H1 (cell line): ENCODE measurements at regions not wholly inside any gene's neighbourhood (a gene's known extent, or its start where the extent isn't known, plus 50 kb on each side); places are given as distances from the start of the nearest gene placed in this dataset.

Source experiments
- CTCF ChIA-PET: fragments of 300-600 bp; sonication (Branson Sonifier 250); formaldehyde crosslinking; loops from one replicate; lab custom pipeline; 2021; ENCODE audit not compliant: partially characterized antibody; lab: Charles Lee
- POLR2A ChIA-PET: fragments of 300-600 bp; sonication (Branson Sonifier 250); formaldehyde crosslinking; loops from one replicate; lab custom pipeline; 2021; ENCODE audit warnings: inconsistent platforms; ENCODE audit not compliant: partially characterized antibody; lab: Charles Lee
- DNase-seq, 2 experiments: peaks; one replicate each; pipeline versions ENCODE4 v3.0.0 to v3.0.0-alpha.2; 2010 to 2022; ENCODE audit warnings: low spot score in 2 of 2, low read depth in 1 of 2, mixed read lengths in 1 of 2
- FAIRE-seq: peaks from 2 replicates; lab custom pipeline; 2011; peaks lifted over from hg19 to GRCh38; lab: Jason Lieb, UNC
- H2AFZ ChIP-seq: 2 replicates; pipeline ENCODE4 v1.8.1; 2012; ENCODE audit warnings: low read length, inconsistent platforms
- H2AK5ac ChIP-seq: 2 replicates; pipeline ENCODE4 v1.6.1; 2013; ENCODE audit warnings: low read depth, low read length
- H2BK120ac ChIP-seq: replicated peaks from 2 replicates; pipeline ENCODE3; 2013; ENCODE audit warnings: low read depth, low read length, inconsistent platforms
- H2BK12ac ChIP-seq: 2 replicates; pipeline ENCODE4 v1.6.1; 2013; ENCODE audit warnings: low read depth, low read length
- H2BK15ac ChIP-seq: 2 replicates; pipeline ENCODE4 v1.6.1; 2013; ENCODE audit warnings: low read length
- H2BK20ac ChIP-seq: 2 replicates; pipeline ENCODE4 v1.6.1; 2013; ENCODE audit warnings: low read length
- H2BK5ac ChIP-seq: 2 replicates; pipeline ENCODE4 v1.6.1; 2013; ENCODE audit warnings: low read depth, low read length
- H3K14ac ChIP-seq: 2 replicates; pipeline ENCODE4 v1.6.1; 2013; ENCODE audit warnings: inconsistent platforms; ENCODE audit not compliant: insufficient read length
- H3K18ac ChIP-seq: 2 replicates; pipeline ENCODE4 v1.6.1; 2013; ENCODE audit warnings: low read length; ENCODE audit errors: extremely low read depth
- H3K23ac ChIP-seq: 2 replicates; pipeline ENCODE4 v1.6.1; 2013; ENCODE audit warnings: inconsistent platforms; ENCODE audit not compliant: insufficient read length
- H3K23me2 ChIP-seq: 2 replicates; pipeline ENCODE4 v1.6.1; 2013; ENCODE audit warnings: low read depth, low read length
- H3K27ac ChIP-seq: 2 replicates; pipeline ENCODE4 v1.6.1; 2011; ENCODE audit warnings: low read depth, low read length, inconsistent platforms
- H3K27me3 ChIP-seq, 4 experiments: replicated peaks in 1 of 4; 1 replicate in 1 of 4; 2 replicates in 3 of 4; pipeline versions ENCODE4 v1.6.1 to v1.8.1; 2011 to 2013; ENCODE audit warnings: low read length in 3 of 4, mild to moderate bottlenecking in 3 of 4, inconsistent platforms in 2 of 4, mixed read lengths in 2 of 4, moderate library complexity in 1 of 4; ENCODE audit not compliant: control insufficient read depth in 3 of 4, insufficient read depth in 3 of 4; ENCODE audit errors: extremely low read depth in 1 of 4
- H3K36me3 ChIP-seq, 4 experiments: 2 replicates each; pipeline versions ENCODE4 v1.6.1 to v1.8.1; 2011 to 2013; ENCODE audit warnings: mild to moderate bottlenecking in 4 of 4, low read length in 3 of 4, moderate library complexity in 2 of 4, control low read depth in 1 of 4, inconsistent platforms in 1 of 4; ENCODE audit not compliant: insufficient read depth in 4 of 4, control insufficient read depth in 2 of 4
- H3K4ac ChIP-seq: replicated peaks from 2 replicates; pipeline ENCODE3; 2013; ENCODE audit warnings: low read length, low read depth, mixed read lengths, inconsistent platforms; ENCODE audit not compliant: insufficient read length
- H3K4me1 ChIP-seq, 4 experiments: replicated peaks in 1 of 4; 1 replicate in 1 of 4; 2 replicates in 3 of 4; pipeline versions ENCODE4 v1.6.1 to v1.8.1; 2011 to 2013; ENCODE audit warnings: low read length in 3 of 4, inconsistent platforms in 2 of 4, mixed read lengths in 1 of 4; ENCODE audit not compliant: insufficient read depth in 4 of 4, control insufficient read depth in 3 of 4
- H3K4me2 ChIP-seq, 2 experiments: 2 replicates each; pipeline versions ENCODE4 v1.6.1 to v1.8.1; 2011 to 2013; ENCODE audit warnings: low read depth in 2 of 2, low read length in 2 of 2, control low read depth in 1 of 2, inconsistent platforms in 1 of 2, mild to moderate bottlenecking in 1 of 2; ENCODE audit not compliant: insufficient read depth in 1 of 2
- H3K4me3 ChIP-seq, 4 experiments: fragments of 200-600, 300-600 bp in 1 of 4; sonication (generic), shearing (Covaris generic), sonication (Bioruptor Twin) in 1 of 4; 2 replicates each; pipeline versions ENCODE4 v1.5.1 to v1.8.1; 2011 to 2016; ENCODE audit warnings: low read length in 4 of 4, low read depth in 3 of 4, control low read depth in 2 of 4, inconsistent platforms in 2 of 4, mild to moderate bottlenecking in 2 of 4, mixed read lengths in 1 of 4, moderate library complexity in 1 of 4; ENCODE audit not compliant: insufficient read depth in 2 of 4; ENCODE audit errors: extremely low read depth in 1 of 4
- H3K56ac ChIP-seq: replicated peaks from 2 replicates; pipeline ENCODE3; 2013; ENCODE audit warnings: low read depth, mild to moderate bottlenecking, mixed read lengths, low read length, inconsistent platforms; ENCODE audit not compliant: insufficient read length
- H3K79me1 ChIP-seq: 2 replicates; pipeline ENCODE4 v1.6.1; 2013; ENCODE audit warnings: low read depth, low read length, control low read depth
- H3K79me2 ChIP-seq, 2 experiments: 2 replicates each; pipeline versions ENCODE4 v1.6.1 to v1.8.1; 2012 to 2013; ENCODE audit warnings: low read length in 2 of 2, mild to moderate bottlenecking in 2 of 2, inconsistent platforms in 1 of 2; ENCODE audit not compliant: insufficient read depth in 2 of 2, control insufficient read depth in 1 of 2
- H3K9ac ChIP-seq, 4 experiments: replicated peaks in 1 of 4; 1 replicate in 1 of 4; 2 replicates in 3 of 4; pipeline versions ENCODE4 v1.6.1 to v1.8.1; 2011 to 2013; ENCODE audit warnings: low read depth in 3 of 4, low read length in 3 of 4, control low read depth in 2 of 4, mild to moderate bottlenecking in 2 of 4, moderate library complexity in 2 of 4, inconsistent platforms in 1 of 4; ENCODE audit errors: extremely low read depth in 1 of 4
- H3K9me3 ChIP-seq, 2 experiments: 2 replicates each; pipeline versions ENCODE4 v1.6.1 to v1.8.1; 2012 to 2013; ENCODE audit warnings: mild to moderate bottlenecking in 2 of 2, moderate library complexity in 2 of 2, control low read depth in 1 of 2, inconsistent platforms in 1 of 2, low read depth in 1 of 2, low read length in 1 of 2, mixed read lengths in 1 of 2; ENCODE audit not compliant: insufficient read depth in 2 of 2
- H4K20me1 ChIP-seq, 2 experiments: replicated peaks in 1 of 2; 2 replicates each; pipeline versions ENCODE3 to v1.8.1; 2011 to 2013; ENCODE audit warnings: inconsistent platforms in 2 of 2, low read length in 2 of 2, mild to moderate bottlenecking in 1 of 2; ENCODE audit not compliant: insufficient read depth in 2 of 2, control insufficient read depth in 1 of 2
- H4K5ac ChIP-seq: 2 replicates; pipeline ENCODE4 v1.6.1; 2013; ENCODE audit warnings: low read length, low read depth, mixed read lengths, inconsistent platforms; ENCODE audit not compliant: insufficient read length
- H4K8ac ChIP-seq: 2 replicates; pipeline ENCODE4 v1.8.0; 2013; ENCODE audit warnings: mild to moderate bottlenecking, moderate library complexity, low read length, inconsistent platforms; ENCODE audit not compliant: insufficient read depth; ENCODE audit errors: extremely low read depth
- H4K91ac ChIP-seq: replicated peaks from 2 replicates; pipeline ENCODE3; 2013; ENCODE audit warnings: low read length, mixed read lengths, inconsistent platforms; ENCODE audit not compliant: insufficient read length
- BCL11A ChIP-seq, 2 experiments: IDR thresholded peaks; one replicate each; pipeline ENCODE4 v1.6.1; 2011; ENCODE audit warnings: low read depth in 2 of 2, low read length in 2 of 2, mild to moderate bottlenecking in 2 of 2
- E2F6 ChIP-seq: IDR thresholded peaks from 2 replicates; pipeline ENCODE4 v1.6.1; 2012; ENCODE audit warnings: inconsistent platforms
- EP300 ChIP-seq, 2 experiments: IDR thresholded peaks; 1 replicate in 1 of 2; 2 replicates in 1 of 2; pipeline ENCODE4 v1.6.1; 2011 to 2012; ENCODE audit warnings: low read depth in 2 of 2, low read length in 2 of 2, mild to moderate bottlenecking in 2 of 2, borderline replicate concordance in 1 of 2, inconsistent platforms in 1 of 2, moderate library complexity in 1 of 2
- EZH2 ChIP-seq: fragments of 200-600 bp; sonication (generic); IDR thresholded peaks from 2 replicates; pipeline ENCODE4 v1.7.1; 2012; ENCODE audit warnings: low read depth, mild to moderate bottlenecking, moderate library complexity, low read length, inconsistent platforms; ENCODE audit not compliant: severe bottlenecking
- FOSL1 ChIP-seq: IDR thresholded peaks from 2 replicates; pipeline ENCODE4 v1.6.1; 2011; ENCODE audit warnings: mild to moderate bottlenecking, low read depth, low read length, moderate library complexity; ENCODE audit not compliant: insufficient read depth
- GABPA ChIP-seq: IDR thresholded peaks from 2 replicates; pipeline ENCODE4 v1.6.1; 2011; ENCODE audit warnings: mild to moderate bottlenecking, low read length, moderate library complexity, borderline replicate concordance; ENCODE audit not compliant: insufficient read depth
- HDAC2 ChIP-seq, 2 experiments: fragments of 300-600 bp in 1 of 2; sonication (generic) in 1 of 2; IDR thresholded peaks; 2 replicates each; pipeline ENCODE4 v1.6.1; 2011 to 2012; ENCODE audit warnings: low read depth in 2 of 2, low read length in 2 of 2, mild to moderate bottlenecking in 2 of 2, moderate library complexity in 2 of 2, borderline replicate concordance in 1 of 2, inconsistent platforms in 1 of 2
- HDAC6 ChIP-seq: IDR thresholded peaks from one replicate; pipeline ENCODE4 v1.7.1; 2012; ENCODE audit warnings: low read depth, mild to moderate bottlenecking, inconsistent platforms, low read length, moderate library complexity
- NANOG ChIP-seq: IDR thresholded peaks from 2 replicates; pipeline ENCODE4 v1.6.1; 2011; ENCODE audit warnings: low read length, low read depth, mild to moderate bottlenecking, inconsistent platforms; ENCODE audit not compliant: insufficient read depth, poor library complexity, severe bottlenecking
- POLR2A ChIP-seq, 2 experiments: IDR thresholded peaks; 1 replicate in 1 of 2; 2 replicates in 1 of 2; pipeline ENCODE4 v1.6.1; 2011; ENCODE audit warnings: low read depth in 2 of 2, low read length in 2 of 2, mild to moderate bottlenecking in 2 of 2; ENCODE audit errors: control extremely low read depth in 1 of 2
- SIRT6 ChIP-seq: IDR thresholded peaks from one replicate; pipeline ENCODE4 v1.7.1; 2012; ENCODE audit warnings: low read length, inconsistent platforms
- SP2 ChIP-seq: IDR thresholded peaks from 2 replicates; pipeline ENCODE4 v1.6.1; 2012; ENCODE audit warnings: mild to moderate bottlenecking, low read length, inconsistent platforms
- SRF ChIP-seq: IDR thresholded peaks from 2 replicates; pipeline ENCODE4 v1.6.1; 2011; ENCODE audit warnings: mild to moderate bottlenecking, low read depth, low read length, moderate library complexity
- SUZ12 ChIP-seq: fragments of 200-600 bp; sonication (generic); IDR thresholded peaks from 2 replicates; pipeline ENCODE4 v1.6.1; 2012; ENCODE audit warnings: mild to moderate bottlenecking, inconsistent platforms, low read length, moderate library complexity, mixed read lengths
- TCF12 ChIP-seq: IDR thresholded peaks from 2 replicates; pipeline ENCODE4 v1.6.1; 2011; ENCODE audit warnings: low read depth, mild to moderate bottlenecking, low read length
- WGBS, 2 experiments: shearing (Covaris generic) in 1 of 2; methylation state at CpG; one replicate each; pipeline versions ENCODE4 v1.1.6 to v1.1.7; 2013 to 2015; ENCODE audit warnings: low lambda C conversion rate in 2 of 2, mixed read lengths in 2 of 2, inconsistent platforms in 1 of 2, low coverage in 1 of 2, missing lambda C conversion rate in 1 of 2; ENCODE audit not compliant: insufficient replicate concordance in 2 of 2, insufficient coverage in 1 of 2, insufficient read length in 1 of 2; ENCODE audit errors: extremely low coverage in 1 of 2, missing lambda C conversion rate in 1 of 2; 5-methylcytosine and 5-hydroxymethylcytosine counted together

GRCh38 chr6:140285471-140285870 lies 911.0 kb upstream of the CITED2 start:
- POLR2A ChIA-PET = no interaction called here
- FAIRE-seq = no peak
- H4K91ac ChIP-seq = no peak overlapping the region
- no peak for TF ChIP-seq SRF
- TF ChIP-seq HDAC6 = no peak
- no peak for TF ChIP-seq BCL11A (IDR thresholded peaks at IDR 0.05; ENCODE audit: low read depth in 2 of 2, low read length in 2 of 2)
- TF ChIP-seq POLR2A (IDR thresholded peaks at IDR 0.05; ENCODE audit: control extremely low read depth in 1 of 2, low read depth in 2 of 2, low read length in 2 of 2) = no peak
- no peak for TF ChIP-seq EP300 (IDR thresholded peaks at IDR 0.05; ENCODE audit: borderline replicate concordance in 1 of 2, low read depth in 2 of 2, low read length in 2 of 2)
- TF ChIP-seq EZH2 = no peak
- TF ChIP-seq SIRT6 = no peak
- TF ChIP-seq NANOG = no peak
- TF ChIP-seq FOSL1 = no peak
- no peak for TF ChIP-seq TCF12
- no peak for TF ChIP-seq GABPA
- no peak for TF ChIP-seq E2F6
- no peak for TF ChIP-seq SP2
- no peak for TF ChIP-seq SUZ12
- TF ChIP-seq HDAC2 (IDR thresholded peaks at IDR 0.05; ENCODE audit: borderline replicate concordance in 1 of 2, low read depth in 2 of 2, low read length in 2 of 2) = no peak

More at GRCh38 chr6:140285471-140285870, 911.0 kb upstream of the CITED2 start:
- Histone ChIP-seq H3K9me3 (no peaks in the 10 kb centered on the region), H3K18ac (no peak overlapping the region), H3K9ac (no peak overlapping the region), H3K4me3 (no peak overlapping the region), H4K20me1 (no peaks in the 10 kb centered on the region), H2BK15ac (no peak overlapping the region), H3K23ac (no peak overlapping the region), H3K36me3 (no peaks in the 10 kb centered on the region), H2AK5ac (no peak overlapping the region), H4K8ac (no peak overlapping the region), H3K4ac (no peak overlapping the region), H2BK5ac (no peak overlapping the region), H2BK12ac (no peak overlapping the region), H2BK120ac (no peak overlapping the region), H3K27me3 (no peaks in the 10 kb centered on the region), H3K27ac (no peak overlapping the region), H3K23me2 (no peaks in the 10 kb centered on the region), H2BK20ac (no peak overlapping the region), H3K4me2 (no peak overlapping the region), H3K14ac (no peak overlapping the region), H4K5ac (no peak overlapping the region), H3K79me2 (no peaks in the 10 kb centered on the region), H3K56ac (no peak overlapping the region), H3K79me1 (no peaks in the 10 kb centered on the region), H3K4me1 (no peaks in the 10 kb centered on the region), H2AFZ (peak overlapping the region; percentile 85; the same call in 1 of the 2 replicates)
- CTCF ChIA-PET = no interaction called here
- 85% methylated on average over 2 of the region's 2 CpGs; no CpG with 5 or more reads in 1 of the 2 experiments for WGBS, 2 experiments
- DNase-seq = no peak
